RWPE2 (cell line): ENCODE measurements at regions not wholly inside any gene's neighbourhood (a gene's known extent, or its start where the extent isn't known, plus 50 kb on each side); places are given as distances from the start of the nearest gene placed in this dataset.

Source experiments
- ATAC-seq: fragments of 200-7000 bp; cut with Tn5 transposase; 3 replicates; pipeline ENCODE4 v1.9.1; 2021; ENCODE audit warnings: low read depth
- DNase-seq: peaks from one replicate; pipeline ENCODE4 v3.0.0-alpha.2; 2020; ENCODE audit warnings: low spot score
- H3K27ac ChIP-seq: fragments of 450-650 bp; 2 replicates; pipeline ENCODE4 v1.5.1; 2017; ENCODE audit warnings: mild to moderate bottlenecking; ENCODE audit not compliant: poor library complexity, severe bottlenecking
- H3K27me3 ChIP-seq: fragments of 250-450 bp; sonication (Bioruptor Pico); 2 replicates; pipeline ENCODE4 v1.5.1; 2021; ENCODE audit warnings: mild to moderate bottlenecking, moderate library complexity; ENCODE audit not compliant: insufficient read depth, poor library complexity, severe bottlenecking
- H3K36me3 ChIP-seq: fragments of 250-450 bp; sonication (Bioruptor Pico); 2 replicates; pipeline ENCODE4 v1.5.1; 2020; ENCODE audit warnings: low read depth, mild to moderate bottlenecking, moderate library complexity
- H3K4me1 ChIP-seq: fragments of 250-450 bp; sonication (Bioruptor Pico); 2 replicates; pipeline ENCODE4 v1.5.1; 2021; ENCODE audit warnings: mild to moderate bottlenecking, moderate library complexity; ENCODE audit not compliant: insufficient read depth, poor library complexity, severe bottlenecking
- H3K4me3 ChIP-seq: fragments of 250-450 bp; sonication (Bioruptor Pico); 2 replicates; pipeline ENCODE4 v1.5.1; 2021; ENCODE audit warnings: mild to moderate bottlenecking, moderate library complexity; ENCODE audit not compliant: severe bottlenecking
- H3K9me3 ChIP-seq: fragments of 250-450 bp; sonication (Bioruptor Pico); 2 replicates; pipeline ENCODE4 v1.5.1; 2021; ENCODE audit warnings: mild to moderate bottlenecking, moderate library complexity; ENCODE audit not compliant: severe bottlenecking
- TF ChIP-seq, protein P1 (sequence below): fragments of 450-650 bp; IDR thresholded peaks from one replicate; pipeline ENCODE4 v1.5.1; 2017; ENCODE audit warnings: mild to moderate bottlenecking, moderate library complexity; ENCODE audit not compliant: poor library complexity, severe bottlenecking

DNA sequence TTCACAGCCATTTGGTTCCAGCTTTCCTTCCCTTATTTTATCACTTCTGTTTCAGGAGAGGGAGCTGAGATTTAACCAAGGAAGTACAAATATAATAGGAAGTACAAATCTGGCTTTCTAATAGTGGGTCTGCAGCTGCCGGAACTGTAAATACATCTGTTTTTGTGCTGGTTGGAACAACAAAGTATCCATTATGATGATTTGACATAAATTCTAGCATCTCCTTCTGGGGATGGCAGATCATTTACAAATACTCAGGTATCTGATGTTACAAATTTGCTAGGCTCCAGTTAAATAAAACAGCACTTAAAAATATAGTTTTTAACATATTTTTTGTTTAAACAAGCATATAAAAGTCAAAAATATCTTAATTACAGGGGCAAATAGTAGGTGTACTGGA is 131.3 kb upstream of the SMIM21 start:
- Histone ChIP-seq H3K9me3 (no peaks in the 10 kb centered on the region), H3K36me3 (no peaks in the 10 kb centered on the region), H3K4me1 (no peaks in the 10 kb centered on the region), H3K27me3 (peaks cover 6% of the 10 kb centered on the region), H3K4me3 (no peak overlapping the region), H3K27ac (no peak overlapping the region)
- DNase-seq (no peak), ATAC-seq (no peak)
- TF ChIP-seq, protein P1, sequence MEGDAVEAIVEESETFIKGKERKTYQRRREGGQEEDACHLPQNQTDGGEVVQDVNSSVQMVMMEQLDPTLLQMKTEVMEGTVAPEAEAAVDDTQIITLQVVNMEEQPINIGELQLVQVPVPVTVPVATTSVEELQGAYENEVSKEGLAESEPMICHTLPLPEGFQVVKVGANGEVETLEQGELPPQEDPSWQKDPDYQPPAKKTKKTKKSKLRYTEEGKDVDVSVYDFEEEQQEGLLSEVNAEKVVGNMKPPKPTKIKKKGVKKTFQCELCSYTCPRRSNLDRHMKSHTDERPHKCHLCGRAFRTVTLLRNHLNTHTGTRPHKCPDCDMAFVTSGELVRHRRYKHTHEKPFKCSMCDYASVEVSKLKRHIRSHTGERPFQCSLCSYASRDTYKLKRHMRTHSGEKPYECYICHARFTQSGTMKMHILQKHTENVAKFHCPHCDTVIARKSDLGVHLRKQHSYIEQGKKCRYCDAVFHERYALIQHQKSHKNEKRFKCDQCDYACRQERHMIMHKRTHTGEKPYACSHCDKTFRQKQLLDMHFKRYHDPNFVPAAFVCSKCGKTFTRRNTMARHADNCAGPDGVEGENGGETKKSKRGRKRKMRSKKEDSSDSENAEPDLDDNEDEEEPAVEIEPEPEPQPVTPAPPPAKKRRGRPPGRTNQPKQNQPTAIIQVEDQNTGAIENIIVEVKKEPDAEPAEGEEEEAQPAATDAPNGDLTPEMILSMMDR, result no peak

DNA sequence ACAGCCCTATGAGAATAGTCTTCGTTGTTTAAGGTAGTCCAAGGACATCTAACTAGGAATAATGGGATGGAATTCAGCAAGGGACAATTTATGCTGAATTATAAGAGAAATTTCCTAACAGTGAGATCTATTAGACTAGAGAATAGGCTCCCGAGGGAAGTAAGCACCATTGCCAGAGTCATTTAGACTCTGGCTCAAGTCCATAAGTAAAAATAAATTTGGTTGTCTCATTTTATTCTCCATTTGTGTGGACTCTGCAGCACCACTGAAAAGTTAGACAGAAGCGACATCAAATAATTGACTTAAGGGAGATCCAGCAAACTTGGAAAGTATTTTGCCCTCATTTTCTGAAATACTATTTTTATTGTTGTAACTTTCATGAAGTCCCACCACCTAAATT is 129.3 kb upstream of the SMIM21 start:
- ATAC-seq, result no peak
- Histone ChIP-seq H3K4me3 (no peak overlapping the region), H3K27me3 (no peaks in the 10 kb centered on the region), H3K9me3 (no peaks in the 10 kb centered on the region), H3K27ac (no peak overlapping the region), H3K4me1 (no peaks in the 10 kb centered on the region), H3K36me3 (no peaks in the 10 kb centered on the region)
- TF ChIP-seq, protein P1, result no peak
- DNase-seq, result no peak

DNA sequence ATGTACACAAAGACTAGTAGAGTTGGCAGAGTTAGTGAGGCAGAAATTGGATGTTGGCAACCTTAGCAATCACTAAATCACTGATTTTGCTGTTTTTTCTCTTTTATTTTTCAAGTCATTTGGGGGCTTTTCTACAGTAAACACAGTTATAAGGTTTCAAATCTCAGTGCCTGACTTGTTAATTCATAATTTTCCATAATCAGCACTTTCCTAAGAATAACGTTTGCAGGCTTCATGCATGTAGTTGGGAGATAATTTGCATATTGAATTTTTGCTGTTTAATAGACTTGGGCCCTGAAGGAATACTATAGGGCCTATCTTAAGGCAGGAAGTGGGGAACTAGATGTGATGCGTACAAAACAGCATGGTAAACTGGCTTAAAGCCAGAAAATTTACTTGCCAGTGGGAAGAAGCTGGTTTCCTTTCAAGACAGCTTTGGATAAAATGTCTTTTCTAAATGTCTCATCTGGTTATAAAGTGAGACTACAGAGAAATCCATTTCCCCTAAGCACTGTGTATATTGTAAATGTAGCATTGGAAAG is 127.2 kb upstream of the SMIM21 start:
- no peak for ATAC-seq
- Histone ChIP-seq H3K4me1 (no peaks in the 10 kb centered on the region), H3K27ac (no peak overlapping the region), H3K4me3 (no peak overlapping the region), H3K36me3 (no peaks in the 10 kb centered on the region), H3K27me3 (no peaks in the 10 kb centered on the region), H3K9me3 (no peaks in the 10 kb centered on the region)
- no peak for DNase-seq
- TF ChIP-seq, protein P1, result no peak

DNA sequence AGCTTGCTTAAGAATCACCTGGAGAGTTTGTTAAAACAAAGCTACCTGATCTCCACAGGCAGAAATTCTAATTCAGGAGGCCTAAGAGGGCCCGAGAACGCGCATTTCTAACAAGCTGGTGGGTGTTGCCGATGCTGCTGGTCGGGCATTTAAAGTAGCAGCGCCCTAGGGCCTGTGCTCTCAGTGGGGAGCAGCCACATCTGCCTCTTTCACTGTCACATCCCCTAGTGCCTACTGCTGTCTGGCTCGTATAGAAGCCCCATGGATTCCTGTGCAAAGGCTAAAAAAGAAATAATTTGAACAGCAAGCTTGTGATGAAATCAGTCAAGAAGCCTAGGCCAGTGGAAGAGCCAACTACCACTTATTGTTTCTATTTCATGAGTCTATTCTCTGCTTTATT is 126.7 kb upstream of the SMIM21 start:
- no peaks in the 10 kb centered on the region for H3K36me3 ChIP-seq
- no peak for DNase-seq
- H3K27me3 ChIP-seq, result no peaks in the 10 kb centered on the region
- no peak overlapping the region for H3K27ac ChIP-seq
- TF ChIP-seq, protein P1, result no peak
- no peak overlapping the region for H3K4me3 ChIP-seq
- no peaks in the 10 kb centered on the region for H3K9me3 ChIP-seq
- H3K4me1 ChIP-seq, result no peaks in the 10 kb centered on the region
- no peak for ATAC-seq

DNA sequence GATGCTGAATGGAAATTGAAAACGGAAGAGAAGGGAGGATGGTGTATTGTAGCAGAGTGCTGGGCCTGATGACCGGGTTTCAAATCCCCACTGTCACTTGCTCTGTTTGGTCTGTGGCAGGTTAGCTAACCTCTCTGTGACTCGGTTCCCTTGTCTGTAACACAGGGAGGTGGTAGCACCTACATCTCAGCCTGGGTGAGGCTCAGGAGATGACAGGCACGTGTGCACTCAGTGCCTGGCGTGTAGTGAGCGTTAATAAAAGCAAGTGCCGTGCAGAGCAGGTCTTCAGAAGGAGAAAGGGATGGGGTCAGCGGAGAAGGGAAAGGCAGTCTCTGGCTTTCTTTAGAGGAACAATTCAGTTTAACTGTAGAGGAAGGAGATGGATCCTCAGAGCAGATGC is 125.5 kb upstream of the SMIM21 start:
- ATAC-seq, result no peak
- no peaks in the 10 kb centered on the region for H3K9me3 ChIP-seq
- no peaks in the 10 kb centered on the region for H3K27me3 ChIP-seq
- H3K36me3 ChIP-seq, result no peaks in the 10 kb centered on the region
- H3K4me3 ChIP-seq, result no peak overlapping the region
- H3K4me1 ChIP-seq, result no peaks in the 10 kb centered on the region
- TF ChIP-seq, protein P1, result no peak
- DNase-seq, result no peak
- H3K27ac ChIP-seq, result no peak overlapping the region
